ENCODE measurements at regions not wholly inside any gene's neighbourhood (a gene's known extent, or its start where the extent isn't known, plus 50 kb on each side); places are given as distances from the start of the nearest gene placed in this dataset.

DNA sequence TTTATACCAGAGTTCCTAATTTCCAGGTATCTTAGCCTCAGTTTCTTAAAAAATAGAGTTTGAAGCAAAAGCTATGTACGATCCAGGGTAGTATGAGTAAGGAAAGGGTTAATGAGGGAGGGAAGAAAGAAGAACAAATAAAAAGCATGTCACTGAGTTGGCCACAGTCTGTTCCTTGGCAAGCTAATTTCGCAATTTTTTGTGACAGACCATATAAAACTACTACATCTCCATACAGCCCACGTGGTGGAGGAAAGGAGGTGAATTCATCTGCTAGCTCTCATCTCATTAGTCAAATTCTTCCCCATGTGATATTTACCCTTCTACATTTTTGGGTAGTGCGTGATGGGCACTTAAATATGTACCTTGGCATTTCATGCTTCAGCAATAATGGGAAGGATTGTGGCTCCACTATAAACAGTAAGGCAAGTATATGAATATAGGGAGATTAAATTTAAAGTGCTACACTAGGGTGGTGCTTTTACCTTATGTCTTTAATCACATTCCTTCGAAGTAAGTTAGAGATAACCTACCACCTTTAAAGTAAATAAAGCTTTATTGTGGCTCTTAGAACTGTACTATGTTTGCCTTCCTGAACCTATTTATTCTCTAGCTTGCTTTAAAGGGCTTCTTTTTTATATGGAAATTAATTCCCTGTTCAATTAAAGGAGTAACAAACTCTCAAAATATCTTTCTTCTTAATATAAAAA, 102.1 kb upstream of the VAMP7 start:
- 40% methylated on average over 5 of the region's 5 CpGs for WGBS (ENCODE audit: low lambda C conversion rate, missing lambda C conversion rate)
- Histone ChIP-seq H3K4me1 (ENCODE audit: insufficient read depth) (no peaks in the 10 kb centered on the region), H3K9me3 (ENCODE audit: low read depth) (no peaks in the 10 kb centered on the region)

DNA sequence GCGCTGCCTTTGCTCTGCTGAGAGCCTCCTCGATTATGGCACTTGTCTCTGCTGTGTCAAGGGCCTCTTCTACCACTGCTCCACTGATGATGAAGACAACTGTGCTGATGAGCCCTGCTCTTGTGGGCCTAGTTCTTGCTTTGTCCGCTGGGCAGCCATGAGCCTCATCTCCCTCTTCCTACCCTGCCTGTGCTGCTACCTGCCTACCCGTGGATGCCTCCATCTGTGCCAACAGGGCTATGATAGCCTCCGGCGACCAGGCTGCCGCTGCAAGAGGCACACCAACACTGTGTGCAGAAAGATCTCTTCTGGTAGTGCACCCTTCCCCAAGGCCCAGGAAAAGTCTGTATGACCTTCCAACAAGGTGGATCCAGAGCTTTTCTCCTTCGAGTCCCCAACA, 106.8 kb upstream of the VAMP7 start:
- Histone ChIP-seq H3K36me3 (replicated peaks; ENCODE audit: insufficient read depth, low read depth) (no peaks in the 10 kb centered on the region), H3K27ac (no peak overlapping the region), H3K79me2 (no peaks in the 10 kb centered on the region), H3K4me1 (ENCODE audit: insufficient read depth) (no peaks in the 10 kb centered on the region), H3K27me3 (no peaks in the 10 kb centered on the region), H2AFZ (no peak overlapping the region), H3K9me2 (replicated peaks; ENCODE audit: insufficient read depth) (no peaks in the 10 kb centered on the region), H3K9me3 (ENCODE audit: low read depth) (no peaks in the 10 kb centered on the region), H4K20me1 (ENCODE audit: insufficient read depth, poor library complexity, severe bottlenecking) (no peaks in the 10 kb centered on the region), H3K4me3 (no peak overlapping the region), H3K4me2 (no peak overlapping the region)
- DNase-seq (ENCODE audit: low spot score), result no peak
- TF ChIP-seq EZH2phosphoT487 (IDR thresholded peaks at IDR 0.05; ENCODE audit: low read depth, severe bottlenecking, unreplicated experiment) (no peak), EZH2 (IDR thresholded peaks at IDR 0.05; ENCODE audit: borderline replicate concordance) (no peak), CTCF (IDR thresholded peaks at IDR 0.05; ENCODE audit: poor library complexity) (no peak)
- 73% methylated on average over 8 of the region's 8 CpGs for WGBS (ENCODE audit: low lambda C conversion rate, missing lambda C conversion rate)

More for the DNA sequence above, 102.1 kb upstream of the VAMP7 start:
- H3K27ac ChIP-seq, result no peak overlapping the region
- no peaks in the 10 kb centered on the region for H3K9me2 ChIP-seq (replicated peaks; ENCODE audit: insufficient read depth)
- H3K79me2 ChIP-seq, result no peaks in the 10 kb centered on the region
- H3K36me3 ChIP-seq (replicated peaks; ENCODE audit: insufficient read depth, low read depth), result no peaks in the 10 kb centered on the region
- DNase-seq (ENCODE audit: low spot score), result no peak
- no peaks in the 10 kb centered on the region for H3K27me3 ChIP-seq
- no peak for TF ChIP-seq EZH2 (IDR thresholded peaks at IDR 0.05; ENCODE audit: borderline replicate concordance)
- no peak for TF ChIP-seq CTCF (IDR thresholded peaks at IDR 0.05; ENCODE audit: poor library complexity)
- no peak for TF ChIP-seq EZH2phosphoT487 (IDR thresholded peaks at IDR 0.05; ENCODE audit: low read depth, severe bottlenecking, unreplicated experiment)
- no peak overlapping the region for H3K4me3 ChIP-seq
- no peaks in the 10 kb centered on the region for H4K20me1 ChIP-seq (ENCODE audit: insufficient read depth, poor library complexity, severe bottlenecking)
- no peak overlapping the region for H3K4me2 ChIP-seq
- H2AFZ ChIP-seq, result no peak overlapping the region

DNA sequence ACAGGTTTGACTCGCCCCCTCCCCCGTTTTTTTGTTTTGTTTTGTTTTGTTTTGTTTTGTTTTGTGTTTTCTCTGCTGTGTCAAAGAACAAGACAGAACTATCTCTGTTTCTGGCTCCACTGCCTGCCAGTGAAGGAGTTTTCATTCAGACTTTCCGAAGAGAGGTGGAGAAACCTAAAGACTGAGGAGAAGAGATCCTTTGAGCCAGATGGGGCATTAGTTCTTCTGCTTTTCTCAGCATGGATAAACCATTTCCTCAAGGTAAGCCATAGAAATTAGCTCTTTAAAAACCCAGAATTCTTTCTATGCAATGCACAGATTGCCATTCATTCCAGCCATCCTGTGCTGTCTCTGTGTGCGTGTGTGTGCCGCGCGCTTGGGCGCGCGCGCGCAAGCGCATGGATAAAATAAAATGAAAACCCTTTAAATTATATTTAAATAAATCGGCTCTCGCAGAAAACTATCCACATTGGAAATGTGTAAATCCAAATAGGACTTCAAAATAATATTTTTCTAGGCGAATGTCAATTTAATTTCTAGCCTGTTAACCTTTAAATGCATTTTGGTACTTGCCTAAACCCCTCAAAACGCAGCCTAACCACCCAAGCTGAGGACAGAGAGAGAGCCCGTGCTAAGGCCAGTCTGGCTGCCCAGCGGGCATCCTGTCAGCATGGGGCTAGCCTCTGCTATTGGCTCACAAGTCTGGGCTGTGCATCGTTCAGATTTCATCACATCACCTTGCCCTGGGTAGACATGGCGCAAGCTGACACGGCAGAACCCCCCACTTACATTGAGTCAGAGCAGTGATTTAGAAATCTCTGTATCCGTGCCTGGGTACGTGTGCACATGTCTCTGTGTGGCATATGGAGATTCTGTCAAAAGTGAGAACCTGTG, 113.0 kb upstream of the VAMP7 start:
- Histone ChIP-seq H3K36me3 (replicated peaks; ENCODE audit: insufficient read depth, low read depth) (no peaks in the 10 kb centered on the region), H4K20me1 (ENCODE audit: insufficient read depth, poor library complexity, severe bottlenecking) (no peaks in the 10 kb centered on the region), H3K9me3 (ENCODE audit: low read depth) (no peaks in the 10 kb centered on the region), H3K27me3 (no peaks in the 10 kb centered on the region), H3K4me1 (ENCODE audit: insufficient read depth) (no peaks in the 10 kb centered on the region), H3K9me2 (replicated peaks; ENCODE audit: insufficient read depth) (no peaks in the 10 kb centered on the region), H3K27ac (peak overlapping the region; percentile 73), H2AFZ (peak overlapping the region; percentile 38), H3K4me2 (peak overlapping the region; percentile 77), H3K4me3 (no peak overlapping the region), H3K79me2 (no peaks in the 10 kb centered on the region)
- WGBS (ENCODE audit: low lambda C conversion rate, missing lambda C conversion rate), result 65% methylated on average over 24 of the region's 24 CpGs
- DNase-seq (ENCODE audit: low spot score), result no peak
- TF ChIP-seq CTCF (IDR thresholded peaks at IDR 0.05; ENCODE audit: poor library complexity) (no peak), EZH2 (IDR thresholded peaks at IDR 0.05; ENCODE audit: borderline replicate concordance) (no peak), EZH2phosphoT487 (IDR thresholded peaks at IDR 0.05; ENCODE audit: low read depth, severe bottlenecking, unreplicated experiment) (no peak)

All from hepatocyte (in vitro differentiated cells).